ENCODE measurements at regions not wholly inside any gene's neighbourhood (a gene's known extent, or its start where the extent isn't known, plus 50 kb on each side); places are given as distances from the start of the nearest gene placed in this dataset.

DNA sequence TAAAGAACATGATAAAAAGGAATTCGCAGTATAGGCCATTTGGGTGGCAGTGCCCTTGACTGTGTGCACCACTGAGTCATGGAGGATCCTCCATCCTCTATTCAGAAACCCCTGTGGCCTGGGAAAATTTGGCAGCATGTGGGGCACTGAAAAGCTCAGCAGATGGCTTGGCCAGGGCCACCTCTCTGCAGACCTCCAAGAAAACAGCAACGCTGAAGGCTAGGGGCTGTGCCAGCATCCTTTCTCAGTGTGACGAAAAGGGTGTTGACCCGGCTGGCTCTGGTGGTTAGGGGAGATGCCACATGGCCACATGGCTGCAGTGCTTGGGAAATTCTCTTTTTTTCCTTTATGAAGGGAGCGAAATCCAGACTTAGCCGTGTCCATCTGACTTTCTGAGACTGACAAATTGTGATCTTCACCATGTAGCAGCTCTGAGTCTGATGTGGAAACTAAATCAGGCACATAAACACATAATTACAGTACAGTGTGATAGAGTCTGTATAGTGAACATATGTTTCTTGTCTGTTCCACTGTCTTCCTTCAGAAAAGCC lies 178.0 kb downstream of the KCTD12 start:
- H3F3A ChIP-seq (ENCODE audit: insufficient read depth, low read length), result no peaks in the 10 kb centered on the region
- H3K79me2 ChIP-seq (ENCODE audit: low read length), result no peaks in the 10 kb centered on the region
- H2AFZ ChIP-seq (ENCODE audit: low read length), result no peak overlapping the region
- no peaks in the 10 kb centered on the region for H3K36me3 ChIP-seq (replicated peaks; ENCODE audit: insufficient read depth, low read length)
- H4K20me1 ChIP-seq (ENCODE audit: insufficient read depth, low read length), result no peaks in the 10 kb centered on the region
- TF ChIP-seq, protein P1, sequence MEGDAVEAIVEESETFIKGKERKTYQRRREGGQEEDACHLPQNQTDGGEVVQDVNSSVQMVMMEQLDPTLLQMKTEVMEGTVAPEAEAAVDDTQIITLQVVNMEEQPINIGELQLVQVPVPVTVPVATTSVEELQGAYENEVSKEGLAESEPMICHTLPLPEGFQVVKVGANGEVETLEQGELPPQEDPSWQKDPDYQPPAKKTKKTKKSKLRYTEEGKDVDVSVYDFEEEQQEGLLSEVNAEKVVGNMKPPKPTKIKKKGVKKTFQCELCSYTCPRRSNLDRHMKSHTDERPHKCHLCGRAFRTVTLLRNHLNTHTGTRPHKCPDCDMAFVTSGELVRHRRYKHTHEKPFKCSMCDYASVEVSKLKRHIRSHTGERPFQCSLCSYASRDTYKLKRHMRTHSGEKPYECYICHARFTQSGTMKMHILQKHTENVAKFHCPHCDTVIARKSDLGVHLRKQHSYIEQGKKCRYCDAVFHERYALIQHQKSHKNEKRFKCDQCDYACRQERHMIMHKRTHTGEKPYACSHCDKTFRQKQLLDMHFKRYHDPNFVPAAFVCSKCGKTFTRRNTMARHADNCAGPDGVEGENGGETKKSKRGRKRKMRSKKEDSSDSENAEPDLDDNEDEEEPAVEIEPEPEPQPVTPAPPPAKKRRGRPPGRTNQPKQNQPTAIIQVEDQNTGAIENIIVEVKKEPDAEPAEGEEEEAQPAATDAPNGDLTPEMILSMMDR (IDR thresholded peaks at IDR 0.05; ENCODE audit: low read length), result no peak
- TF ChIP-seq EZH2phosphoT487 (IDR thresholded peaks at IDR 0.05; ENCODE audit: low read length), result no peak
- no peak for TF ChIP-seq EZH2 (optimal IDR thresholded peaks at IDR 0.05; ENCODE audit: low read depth, low read length)
- no peak overlapping the region for H3K27ac ChIP-seq (ENCODE audit: low read length)
- no peaks in the 10 kb centered on the region for H3K4me1 ChIP-seq (ENCODE audit: low read length)
- H3K27me3 ChIP-seq (replicated peaks; ENCODE audit: insufficient read depth, low read length), result no peaks in the 10 kb centered on the region
- H3K4me3 ChIP-seq (ENCODE audit: low read length), result no peak overlapping the region
- no peak overlapping the region for H3K9ac ChIP-seq (ENCODE audit: low read length)
- H3K9me2 ChIP-seq (replicated peaks; ENCODE audit: insufficient read depth, low read length), result no peaks in the 10 kb centered on the region
- no peak for DNase-seq
- no peaks in the 10 kb centered on the region for H3K9me3 ChIP-seq (replicated peaks; ENCODE audit: insufficient read depth, low read length)
- no peak overlapping the region for H3K4me2 ChIP-seq (ENCODE audit: low read depth, low read length)

DNA sequence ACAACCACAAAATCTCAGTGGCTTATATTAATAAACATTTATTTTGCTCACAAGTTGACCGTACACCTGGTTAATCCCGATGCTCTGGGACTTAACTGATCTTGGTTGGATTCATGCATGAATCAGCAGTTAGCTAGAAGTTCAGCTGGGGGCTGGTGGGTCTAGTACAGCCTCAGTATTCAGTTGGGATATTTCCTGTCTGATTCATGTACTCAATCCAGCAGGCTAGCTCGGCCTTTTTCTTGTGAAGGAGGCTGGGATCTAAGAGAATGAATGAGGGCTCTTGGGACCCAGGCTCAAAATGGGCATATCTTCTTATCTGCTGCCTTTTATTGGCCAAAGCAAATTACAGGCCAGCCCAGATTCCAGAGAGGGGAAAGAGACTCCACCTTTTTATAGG lies 178.8 kb downstream of the KCTD12 start:
- Histone ChIP-seq H3K36me3 (replicated peaks; ENCODE audit: insufficient read depth, low read length) (no peaks in the 10 kb centered on the region), H2AFZ (ENCODE audit: low read length) (no peak overlapping the region), H3K4me1 (ENCODE audit: low read length) (no peaks in the 10 kb centered on the region), H4K20me1 (ENCODE audit: insufficient read depth, low read length) (no peaks in the 10 kb centered on the region), H3K4me3 (ENCODE audit: low read length) (no peak overlapping the region), H3K4me2 (ENCODE audit: low read depth, low read length) (no peak overlapping the region), H3K9ac (ENCODE audit: low read length) (no peak overlapping the region), H3F3A (ENCODE audit: insufficient read depth, low read length) (no peaks in the 10 kb centered on the region), H3K79me2 (ENCODE audit: low read length) (no peaks in the 10 kb centered on the region), H3K27ac (ENCODE audit: low read length) (no peak overlapping the region), H3K27me3 (replicated peaks; ENCODE audit: insufficient read depth, low read length) (no peaks in the 10 kb centered on the region), H3K9me3 (replicated peaks; ENCODE audit: insufficient read depth, low read length) (no peaks in the 10 kb centered on the region), H3K9me2 (replicated peaks; ENCODE audit: insufficient read depth, low read length) (no peaks in the 10 kb centered on the region)
- DNase-seq, result no peak
- TF ChIP-seq, protein P1 (IDR thresholded peaks at IDR 0.05; ENCODE audit: low read length), result no peak
- no peak for TF ChIP-seq EZH2 (optimal IDR thresholded peaks at IDR 0.05; ENCODE audit: low read depth, low read length)

DNA sequence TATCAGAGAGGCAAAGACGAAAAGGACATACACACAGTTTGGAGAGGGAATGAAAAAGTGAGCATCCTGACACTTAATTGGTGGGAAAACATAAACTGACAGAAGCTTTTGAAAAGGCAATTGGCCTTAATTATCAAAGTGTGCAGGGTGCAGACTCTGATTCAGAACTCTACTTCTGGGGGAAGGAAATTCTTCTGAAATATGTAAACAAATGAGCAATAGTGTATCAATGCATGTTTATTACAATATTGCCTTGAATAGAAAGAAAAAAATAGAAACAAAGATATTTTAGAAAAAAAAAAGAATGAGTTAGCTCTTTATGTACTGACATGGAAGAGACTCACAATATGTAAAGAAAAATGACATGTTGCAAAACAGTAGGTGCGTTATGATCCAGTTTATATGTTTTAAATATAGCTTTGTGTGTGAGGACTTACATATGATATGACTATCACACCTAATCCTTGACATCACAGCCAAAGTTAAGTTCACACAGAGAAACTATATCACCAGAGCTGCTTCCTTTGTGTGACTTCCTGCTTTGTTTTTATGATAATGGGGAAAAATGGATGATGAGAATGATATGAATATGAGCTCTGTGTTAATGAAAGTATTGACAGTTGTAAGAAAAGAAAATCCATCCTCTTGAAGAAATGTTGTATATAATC lies 182.4 kb downstream of the KCTD12 start:
- Histone ChIP-seq H4K20me1 (ENCODE audit: insufficient read depth, low read length) (no peaks in the 10 kb centered on the region), H3K9me2 (replicated peaks; ENCODE audit: insufficient read depth, low read length) (no peaks in the 10 kb centered on the region), H3K79me2 (ENCODE audit: low read length) (no peaks in the 10 kb centered on the region), H3K9me3 (replicated peaks; ENCODE audit: insufficient read depth, low read length) (no peaks in the 10 kb centered on the region), H3K36me3 (replicated peaks; ENCODE audit: insufficient read depth, low read length) (no peaks in the 10 kb centered on the region), H3K4me2 (ENCODE audit: low read depth, low read length) (no peak overlapping the region), H3K4me1 (ENCODE audit: low read length) (no peaks in the 10 kb centered on the region), H2AFZ (ENCODE audit: low read length) (no peak overlapping the region), H3K9ac (ENCODE audit: low read length) (no peak overlapping the region), H3K4me3 (ENCODE audit: low read length) (no peak overlapping the region), H3K27ac (ENCODE audit: low read length) (no peak overlapping the region), H3F3A (ENCODE audit: insufficient read depth, low read length) (no peaks in the 10 kb centered on the region), H3K27me3 (replicated peaks; ENCODE audit: insufficient read depth, low read length) (no peaks in the 10 kb centered on the region)
- TF ChIP-seq EZH2phosphoT487 (IDR thresholded peaks at IDR 0.05; ENCODE audit: low read length) (no peak), EZH2 (optimal IDR thresholded peaks at IDR 0.05; ENCODE audit: low read depth, low read length) (no peak)
- TF ChIP-seq, protein P1 (IDR thresholded peaks at IDR 0.05; ENCODE audit: low read length), result no peak
- no peak for DNase-seq

Measured in MM.1S (cell line).